CD1c-positive myeloid dendritic cell (primary cell): ENCODE measurements at regions not wholly inside any gene's neighbourhood (a gene's known extent, or its start where the extent isn't known, plus 50 kb on each side); places are given as distances from the start of the nearest gene placed in this dataset.
A peak's percentile ranks its signal among the peaks of the same experiment; 100 is the strongest.
"Not testable (repeated sequence)": the region's sequence is repeated elsewhere in the genome, so short reads cannot be mapped to it uniquely, and the experiment has no call there.

ENCODE experiments used
- DNase-seq: peaks from one replicate; pipeline ENCODE4 v3.0.0-alpha.2; 2016; ENCODE audit errors: extremely low spot score

DNA sequence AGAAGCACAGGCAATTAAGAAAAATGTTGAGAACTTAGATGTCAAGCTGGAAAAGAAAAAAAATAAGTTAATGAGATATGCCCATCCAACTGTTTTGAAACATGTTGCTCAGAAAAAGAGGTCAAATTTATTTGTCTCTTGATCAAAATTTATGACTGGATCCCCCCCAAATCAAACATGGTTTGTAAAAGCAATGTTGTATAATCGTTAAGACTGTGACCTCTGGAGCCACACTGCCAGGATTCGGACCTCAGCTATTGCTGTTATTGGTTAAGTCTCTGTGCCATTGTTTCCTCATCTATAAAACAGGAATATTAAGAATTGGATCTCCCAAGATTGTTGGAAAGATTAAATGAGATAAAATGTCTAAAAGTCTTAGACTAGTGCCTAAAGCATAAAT, 51.9 kb upstream of the LRRK2 start:
- DNase-seq: no peak

DNA sequence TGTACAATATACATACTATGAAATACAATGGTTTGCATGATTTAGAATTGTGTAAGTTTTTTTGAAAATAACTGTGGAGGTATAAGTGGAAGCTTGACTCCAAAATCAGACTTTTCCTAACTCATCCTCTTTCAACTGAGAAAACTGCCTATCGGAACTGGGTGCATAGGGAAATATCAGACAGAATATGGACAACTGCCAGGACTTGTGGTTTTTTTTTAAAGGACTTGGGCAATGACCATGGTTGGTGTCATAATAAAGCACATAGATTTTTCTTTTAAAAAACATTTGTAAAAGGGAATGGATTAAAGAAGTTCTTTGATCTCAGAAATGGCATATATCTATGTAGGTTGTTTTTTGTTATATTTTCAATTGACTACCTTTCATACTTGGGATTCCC, 53.3 kb upstream of the LRRK2 start:
- DNase-seq: peak; percentile 58

DNA sequence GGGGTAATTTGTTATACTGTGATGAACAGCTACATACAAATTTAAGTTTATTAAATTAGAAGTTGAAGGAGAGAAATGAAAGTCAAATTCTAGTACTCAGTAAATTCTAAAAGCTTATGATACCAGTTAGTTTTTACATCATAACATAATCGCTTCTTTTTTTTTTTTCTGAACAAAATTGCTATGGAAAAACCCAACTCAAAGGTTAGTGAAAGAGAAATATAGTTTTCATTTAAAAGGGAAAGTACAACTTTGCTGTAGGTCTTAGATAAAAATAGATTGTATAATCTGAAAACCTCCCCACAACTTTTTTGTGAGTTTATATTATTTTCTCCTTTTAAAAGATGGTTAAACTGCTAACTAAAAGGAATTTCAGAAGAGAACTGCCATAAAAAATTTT, 53.7 kb upstream of the LRRK2 start:
- DNase-seq: no peak

DNA sequence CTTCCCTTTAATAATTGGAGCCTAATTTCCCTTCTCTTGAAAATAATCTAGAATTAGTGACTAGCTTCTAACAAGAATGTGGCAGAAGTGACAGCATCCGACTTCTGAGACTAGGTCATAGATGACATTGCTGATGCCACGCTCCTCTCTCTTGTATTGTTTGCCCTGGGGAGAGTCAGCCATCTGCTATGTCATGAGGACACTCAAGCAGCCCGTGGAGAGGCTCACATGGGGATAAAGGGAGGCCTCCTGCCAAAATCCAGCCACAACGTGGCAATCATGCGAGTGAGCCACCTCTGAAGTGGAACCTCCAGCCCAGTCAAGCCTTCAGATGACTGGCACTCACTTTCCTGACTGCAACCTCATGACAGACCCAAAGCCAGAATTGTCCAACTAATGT, 54.2 kb upstream of the LRRK2 start:
- no peak for DNase-seq

DNA sequence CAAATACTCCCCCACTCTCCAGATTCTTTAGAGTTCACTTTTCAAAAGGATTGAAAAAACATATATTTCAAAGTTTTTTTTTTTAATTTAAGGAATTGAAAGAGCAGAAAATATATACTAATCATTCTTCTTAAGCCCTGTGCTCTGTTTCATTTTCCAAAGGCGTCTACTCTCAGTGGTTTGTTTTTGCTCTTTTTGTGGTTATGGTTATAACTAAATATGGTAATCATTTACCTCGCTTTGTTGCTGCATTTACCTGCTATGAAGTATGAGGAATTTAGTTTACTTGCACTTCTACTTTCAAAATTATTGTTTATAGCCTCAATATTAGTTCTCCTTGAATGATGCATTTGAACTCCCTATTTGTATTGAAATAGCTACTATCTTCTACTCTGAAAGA, 55.9 kb upstream of the LRRK2 start:
- DNase-seq: peak; percentile 57

DNA sequence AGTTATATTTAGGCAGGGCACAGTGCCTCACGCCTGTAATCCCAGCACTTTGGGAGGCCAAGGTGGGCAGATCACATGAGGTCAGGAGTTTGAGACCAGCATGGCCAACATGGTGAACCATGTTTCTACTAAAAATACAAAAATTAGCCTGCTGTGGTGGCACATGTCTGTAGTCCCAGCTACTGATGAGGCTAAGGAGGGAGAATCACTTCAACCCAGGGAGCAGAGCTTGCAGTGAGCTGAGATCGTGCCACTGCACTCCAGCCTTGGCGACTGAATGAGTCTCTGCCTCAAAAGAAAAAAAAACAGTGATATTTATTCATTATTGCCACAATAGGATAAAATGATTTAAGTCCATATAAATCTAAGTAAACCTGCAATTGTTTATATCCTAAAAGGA, 56.4 kb upstream of the LRRK2 start:
- DNase-seq: not testable (repeated sequence)

DNA sequence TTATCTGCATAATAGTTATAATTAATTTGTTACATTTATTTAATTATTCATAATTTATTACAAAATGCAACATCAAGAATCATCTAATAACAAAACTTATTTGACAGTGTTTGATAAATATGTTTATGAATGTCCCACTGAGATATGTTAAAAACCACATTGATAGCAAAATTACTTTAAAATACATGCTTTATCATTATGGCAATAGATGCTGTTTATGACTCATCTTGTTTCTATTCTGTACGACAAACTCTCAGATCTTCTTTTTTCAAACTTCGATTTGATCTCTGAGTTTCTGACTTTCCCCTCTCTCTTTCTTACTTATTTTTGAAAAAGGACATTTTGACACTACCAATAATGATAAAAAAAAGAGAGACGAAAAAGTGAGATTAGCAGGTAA, 56.8 kb upstream of the LRRK2 start:
- DNase-seq: peak; percentile 67

DNA sequence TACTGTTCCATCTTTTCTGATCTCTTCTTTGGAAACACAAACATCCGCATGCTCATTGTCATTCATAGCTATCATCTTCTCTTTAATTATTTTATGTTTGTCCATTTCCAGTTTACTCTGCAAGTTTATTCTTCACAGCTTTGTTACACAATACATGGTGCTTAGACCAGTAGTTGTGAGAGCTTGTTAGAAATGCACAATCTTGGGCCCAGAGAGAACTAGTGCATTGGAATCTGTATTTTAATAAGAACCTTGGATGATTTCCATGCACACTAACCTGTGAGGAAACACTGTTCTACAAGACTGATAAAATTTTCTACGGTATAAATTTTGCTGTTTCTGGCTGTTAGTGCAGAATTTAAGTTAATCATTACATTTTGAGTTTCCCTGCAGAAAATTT, 59.3 kb upstream of the SLC2A13 start:
- no peak for DNase-seq

DNA sequence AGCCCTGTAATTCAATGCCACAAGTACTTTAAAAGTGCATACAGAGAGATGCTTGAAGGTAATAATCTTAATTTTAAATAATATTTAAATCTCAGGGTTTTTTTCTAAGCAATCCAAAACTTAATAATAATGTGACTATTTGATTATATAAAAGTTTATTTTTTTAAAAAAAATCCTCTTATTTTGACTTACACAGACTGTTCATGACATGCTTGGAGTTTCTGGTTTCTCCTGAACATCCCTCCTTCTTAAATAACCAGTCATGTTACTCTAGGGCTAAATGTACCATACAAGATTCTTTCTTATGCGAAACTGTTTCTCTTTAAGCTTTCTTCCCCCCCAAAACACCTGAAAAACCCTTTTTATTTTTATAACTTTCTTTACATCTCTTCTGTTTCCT, 58.2 kb upstream of the SLC2A13 start:
- DNase-seq: no peak

DNA sequence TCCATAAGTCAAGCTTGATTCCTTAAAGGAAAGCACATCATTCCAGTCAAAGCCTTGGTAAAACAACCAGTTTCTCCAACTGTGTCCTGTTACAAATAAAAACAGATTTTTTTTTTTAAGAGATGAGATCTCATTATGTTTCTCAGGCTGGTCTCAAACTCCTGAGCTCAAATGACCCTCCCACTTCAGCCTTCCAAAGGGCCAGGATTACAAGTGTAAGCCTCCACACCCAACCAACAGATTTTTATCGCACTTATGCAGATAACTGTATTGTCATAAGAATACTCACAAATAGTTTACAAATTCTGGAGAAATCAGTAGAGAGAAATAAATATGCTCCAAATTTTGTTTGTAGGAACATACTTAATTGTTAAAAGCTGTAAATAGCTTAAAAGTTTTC, 56.2 kb upstream of the SLC2A13 start:
- DNase-seq: no peak

DNA sequence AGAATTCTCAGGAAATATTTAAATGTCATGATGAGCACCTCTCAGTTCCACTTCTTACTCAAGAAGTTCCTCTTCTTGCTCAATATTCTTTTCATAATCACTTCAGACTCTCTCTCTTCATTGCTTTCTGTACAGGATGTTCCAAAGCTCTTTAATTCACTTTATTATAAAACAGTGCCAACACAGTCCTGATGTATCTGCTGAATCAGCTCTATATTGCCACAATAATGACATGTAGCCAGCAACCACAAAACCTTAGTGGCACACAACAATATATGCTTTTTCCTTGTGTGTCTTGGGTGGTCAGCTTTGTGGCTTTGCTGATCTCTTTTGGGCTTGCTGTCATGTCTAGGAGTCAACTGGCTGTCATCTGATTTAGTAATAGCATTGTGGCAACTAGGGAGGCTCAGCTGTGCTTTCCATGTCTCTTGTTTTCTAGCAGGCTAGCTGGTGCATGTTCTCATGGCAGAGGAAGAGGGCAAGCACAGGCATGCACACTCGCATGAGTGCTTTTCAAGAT, 52.8 kb upstream of the SLC2A13 start:
- peak; percentile 90 for DNase-seq

DNA sequence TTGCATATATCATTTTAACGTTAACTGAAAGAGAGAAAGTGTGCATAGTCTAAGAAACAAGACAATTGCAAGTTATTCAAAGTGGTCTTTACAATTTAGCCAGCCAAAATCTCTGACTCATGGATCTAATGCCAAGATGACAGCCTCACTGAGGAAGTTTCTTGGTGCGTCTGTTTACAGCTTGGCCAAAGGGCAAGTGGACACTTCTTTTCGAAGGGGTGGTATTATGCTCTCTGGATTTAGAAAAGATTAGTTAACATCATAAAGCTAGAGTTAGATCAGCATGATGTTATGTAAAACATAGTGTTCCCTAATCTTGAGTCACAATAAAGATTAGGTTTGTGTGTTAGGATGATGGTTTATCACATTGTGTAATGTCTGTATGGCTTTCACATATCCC, 51.5 kb upstream of the SLC2A13 start:
- DNase-seq: peak; percentile 54

DNA sequence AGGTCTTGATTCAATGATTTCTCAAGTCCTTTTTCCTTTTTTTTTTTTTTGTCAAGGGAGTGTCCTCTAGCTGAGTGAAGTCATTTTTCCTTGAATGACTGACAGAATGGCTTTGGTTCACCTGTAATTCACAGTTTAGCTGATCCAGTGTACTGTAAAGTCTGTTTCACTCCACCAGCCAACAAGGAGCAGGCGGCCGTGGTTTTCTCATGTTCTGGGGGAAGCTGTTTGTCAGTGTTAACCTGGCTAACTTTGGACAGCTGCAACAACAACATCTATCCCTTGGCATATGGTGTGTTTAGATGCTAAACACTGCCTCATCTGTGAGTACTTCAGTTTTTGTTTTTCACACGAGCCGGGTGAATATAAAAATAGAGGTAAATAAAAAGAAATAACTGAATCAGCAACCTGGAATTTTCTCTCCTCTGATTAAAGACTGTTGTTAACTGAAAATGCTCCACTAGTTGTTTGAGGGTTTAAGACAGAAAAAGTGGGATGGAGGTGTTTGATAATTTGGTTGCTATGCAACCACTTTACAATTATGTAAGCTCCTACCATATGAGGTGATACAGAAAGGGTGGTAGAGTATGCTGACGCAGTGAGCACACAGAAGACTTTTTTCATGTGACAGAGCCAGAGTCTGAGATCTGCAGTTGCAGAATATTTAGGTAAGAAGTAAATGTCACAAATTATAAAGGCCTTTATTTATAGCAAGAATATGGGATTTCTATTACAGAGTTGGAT, 50.3 kb upstream of the SLC2A13 start:
- no peak for DNase-seq
